Neural cell (in vitro differentiated cells): ENCODE measurements at regions not wholly inside any gene's neighbourhood (a gene's known extent, or its start where the extent isn't known, plus 50 kb on each side); places are given as distances from the start of the nearest gene placed in this dataset.

Source experiments
- CTCF ChIP-seq: fragments of 450-650 bp; IDR thresholded peaks from 2 replicates; pipeline ENCODE4 v1.5.1; 2014; ENCODE audit warnings: antibody characterized with exemption, mild to moderate bottlenecking, moderate library complexity; ENCODE audit not compliant: poor library complexity, severe bottlenecking
- EP300 ChIP-seq: fragments of 450-650 bp; conservative IDR thresholded peaks from 2 replicates; pipeline ENCODE4 v1.6.1; 2014; ENCODE audit warnings: antibody characterized with exemption, mild to moderate bottlenecking, moderate library complexity; ENCODE audit not compliant: poor library complexity, severe bottlenecking
- EZH2 ChIP-seq: fragments of 200-600, 300-800 bp; shearing (Covaris generic), sonication (generic); IDR thresholded peaks from 2 replicates; pipeline ENCODE4 v1.6.1; 2014; ENCODE audit warnings: antibody characterized with exemption, low read length, borderline replicate concordance, mild to moderate bottlenecking; ENCODE audit not compliant: insufficient read depth, poor library complexity, severe bottlenecking
- MXI1 ChIP-seq: fragments of 450-650 bp; conservative IDR thresholded peaks from 2 replicates; pipeline ENCODE4 v1.6.1; 2014; ENCODE audit warnings: antibody characterized with exemption, mild to moderate bottlenecking; ENCODE audit not compliant: poor library complexity, severe bottlenecking
- POLR2AphosphoS5 ChIP-seq: IDR thresholded peaks from 2 replicates; pipeline ENCODE4 v1.6.1; 2012
- RAD21 ChIP-seq: fragments of 450-650 bp; conservative IDR thresholded peaks from 2 replicates; pipeline ENCODE4 v1.6.1; 2014; ENCODE audit warnings: antibody characterized with exemption, mild to moderate bottlenecking, moderate library complexity
- SMC3 ChIP-seq: fragments of 450-650 bp; conservative IDR thresholded peaks from 2 replicates; pipeline ENCODE4 v1.6.1; 2014; ENCODE audit warnings: antibody characterized with exemption, mild to moderate bottlenecking, moderate library complexity; ENCODE audit not compliant: poor library complexity

- TF ChIP-seq CTCF: no peak
- no peak for TF ChIP-seq POLR2AphosphoS5
- TF ChIP-seq MXI1: no peak
- TF ChIP-seq SMC3: no peak
- TF ChIP-seq EP300: no peak
- no peak for TF ChIP-seq RAD21
- TF ChIP-seq EZH2: no peak
These were observed 704.9 kb upstream of the LRRN3 start for GRCh38 chr7:110386006-110386405.
